Liver (tissue), 8 donors: ENCODE measurements at regions not wholly inside any gene's neighbourhood (a gene's known extent, or its start where the extent isn't known, plus 50 kb on each side); places are given as distances from the start of the nearest gene placed in this dataset.

Source experiments
- DNase-seq: peaks from one replicate; pipeline ENCODE4 v3.0.0-alpha.2; 2017; ENCODE audit warnings: low spot score
- H3K27ac ChIP-seq, 2 donors: one replicate each; pipeline ENCODE4 v1.7.0; 2013; ENCODE audit warnings: inconsistent platforms in 2 of 2, low read length in 2 of 2, control low read depth in 1 of 2, low read depth in 1 of 2, mild to moderate bottlenecking in 1 of 2
- H3K27me3 ChIP-seq, 4 donors: one replicate each; pipeline versions ENCODE4 v1.6.1 to v1.7.0; 2013; ENCODE audit warnings: low read length in 3 of 4, inconsistent platforms in 1 of 4, mild to moderate bottlenecking in 1 of 4, moderate library complexity in 1 of 4; ENCODE audit not compliant: control insufficient read depth in 4 of 4, insufficient read depth in 4 of 4
- H3K36me3 ChIP-seq, 4 donors: one replicate each; pipeline versions ENCODE4 v1.6.1 to v1.7.0; 2013; ENCODE audit warnings: low read length in 3 of 4, mild to moderate bottlenecking in 3 of 4, low read depth in 1 of 4, moderate library complexity in 1 of 4; ENCODE audit not compliant: control insufficient read depth in 4 of 4, insufficient read depth in 3 of 4
- H3K4me1 ChIP-seq, 4 donors: one replicate each; pipeline versions ENCODE4 v1.6.1 to v1.7.0; 2013; ENCODE audit warnings: low read length in 3 of 4, mild to moderate bottlenecking in 3 of 4, moderate library complexity in 1 of 4; ENCODE audit not compliant: control insufficient read depth in 4 of 4, insufficient read depth in 4 of 4
- H3K4me3 ChIP-seq, 3 donors: one replicate each; pipeline versions ENCODE4 v1.6.1 to v1.7.0; 2013; ENCODE audit warnings: low read length in 3 of 3, control low read depth in 1 of 3, low read depth in 1 of 3, mild to moderate bottlenecking in 1 of 3
- H3K9ac ChIP-seq, 2 donors: one replicate each; pipeline ENCODE4 v1.7.0; 2013; ENCODE audit warnings: low read length in 2 of 2, mild to moderate bottlenecking in 2 of 2, moderate library complexity in 2 of 2, control low read depth in 1 of 2, low read depth in 1 of 2
- H3K9me3 ChIP-seq, 4 donors: one replicate each; pipeline versions ENCODE4 v1.6.1 to v1.7.0; 2013; ENCODE audit warnings: low read length in 3 of 4; ENCODE audit not compliant: control insufficient read depth in 4 of 4
- EGR1 ChIP-seq, 2 donors: IDR thresholded peaks; 2 replicates each; pipeline ENCODE4 v1.6.1; 2016 to 2018; ENCODE audit warnings: antibody characterized with exemption in 2 of 2, low read depth in 2 of 2
- FOXA1 ChIP-seq: IDR thresholded peaks from 2 replicates; pipeline ENCODE4 v1.6.1; 2016; ENCODE audit warnings: antibody characterized with exemption
- FOXA2 ChIP-seq: IDR thresholded peaks from 2 replicates; pipeline ENCODE4 v1.6.1; 2016; ENCODE audit warnings: antibody characterized with exemption
- GABPA ChIP-seq, 2 donors: IDR thresholded peaks in 1 of 2; conservative IDR thresholded peaks in 1 of 2; 2 replicates each; pipeline ENCODE4 v1.6.1; 2016; ENCODE audit warnings: antibody characterized with exemption in 2 of 2, mild to moderate bottlenecking in 1 of 2, moderate library complexity in 1 of 2
- HNF4A ChIP-seq, 2 donors: conservative IDR thresholded peaks; 2 replicates each; pipeline ENCODE4 v1.6.1; 2016; ENCODE audit warnings: antibody characterized with exemption in 2 of 2, mild to moderate bottlenecking in 2 of 2
- JUND ChIP-seq, 2 donors: IDR thresholded peaks; 2 replicates each; pipeline ENCODE4 v1.6.1; 2016; ENCODE audit warnings: antibody characterized with exemption in 2 of 2
- NR2F2 ChIP-seq: IDR thresholded peaks from 2 replicates; pipeline ENCODE4 v1.6.1; 2016; ENCODE audit warnings: antibody characterized with exemption
- RAD21 ChIP-seq, 2 donors: IDR thresholded peaks; 2 replicates each; pipeline ENCODE4 v1.6.1; 2016; ENCODE audit warnings: antibody characterized with exemption in 2 of 2, mild to moderate bottlenecking in 2 of 2
- RXRA ChIP-seq, 2 donors: IDR thresholded peaks; 2 replicates each; pipeline ENCODE4 v1.6.1; 2017 to 2018; ENCODE audit warnings: antibody characterized with exemption in 2 of 2, mild to moderate bottlenecking in 1 of 2
- SP1 ChIP-seq: IDR thresholded peaks from 2 replicates; pipeline ENCODE4 v1.6.1; 2018; ENCODE audit warnings: antibody characterized with exemption, mild to moderate bottlenecking
- TAF1 ChIP-seq: conservative IDR thresholded peaks from 2 replicates; pipeline ENCODE4 v1.6.1; 2016; ENCODE audit warnings: antibody characterized with exemption, mild to moderate bottlenecking
- YY1 ChIP-seq: IDR thresholded peaks from 2 replicates; pipeline ENCODE4 v1.6.1; 2016; ENCODE audit warnings: antibody characterized with exemption, mild to moderate bottlenecking
- WGBS: extraction: QIAGEN DNeasy Blood & Tissue Kit; methylation state at CpG from one replicate; pipeline ENCODE4 v1.1.7; 2013; 5-methylcytosine and 5-hydroxymethylcytosine counted together
- TF ChIP-seq, protein P1 (sequence below): IDR thresholded peaks from 2 replicates; pipeline ENCODE4 v1.6.1; 2016; ENCODE audit warnings: antibody characterized with exemption
- TF ChIP-seq, protein P2 (sequence below): IDR thresholded peaks from 2 replicates; pipeline ENCODE4 v1.6.1; 2016; ENCODE audit warnings: antibody characterized with exemption
- TF ChIP-seq, protein P3 (sequence below): IDR thresholded peaks from 2 replicates; pipeline ENCODE4 v1.6.1; 2016; ENCODE audit warnings: antibody characterized with exemption, mild to moderate bottlenecking
- TF ChIP-seq, protein P4 (sequence below): IDR thresholded peaks from 2 replicates; pipeline ENCODE4 v1.6.1; 2016; ENCODE audit warnings: antibody characterized with exemption
- TF ChIP-seq, protein P5 (sequence below): fragments of 150-350 bp; IDR thresholded peaks from 2 replicates; pipeline ENCODE4 v1.5.1; 2017; ENCODE audit warnings: improper control_type of control experiment, low read depth, low read length; ENCODE audit not compliant: missing input control
- donor health status: healthy.
- donor health status: healthy.
- donor health status: healthy.
- donor health status: healthy.
- donor health status: healthy.

DNA sequence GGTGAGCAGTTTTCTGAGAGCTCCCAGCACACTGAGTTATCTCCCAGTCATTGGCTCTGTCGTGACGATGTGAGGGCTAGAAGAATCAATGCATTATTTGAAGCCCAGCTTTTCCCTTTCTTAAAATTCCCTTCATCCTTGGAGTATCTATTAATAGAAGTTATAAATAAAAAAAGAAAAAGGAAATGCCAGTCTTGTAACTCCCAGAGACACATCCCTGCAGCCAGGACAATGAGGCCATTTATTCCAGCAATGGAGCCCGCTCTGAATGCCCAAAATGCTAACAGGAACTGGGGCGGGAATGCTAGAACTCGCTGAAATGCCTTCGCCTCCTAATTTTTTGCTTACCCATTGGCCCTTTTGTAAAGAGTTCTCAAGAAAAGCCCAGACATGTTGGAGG, 305.8 kb downstream of the TFAP2C start:
- H3K36me3 ChIP-seq, result no peaks in the 10 kb centered on the region
- TF ChIP-seq TAF1 (no peak), SP1 (no peak), RXRA (IDR thresholded peaks at IDR 0.05) (no peak), YY1 (no peak), GABPA (IDR thresholded peaks at IDR 0.05 in 1 of 2, conservative IDR thresholded peaks at IDR 0.05 in 1 of 2) (no peak), EGR1 (IDR thresholded peaks at IDR 0.05; ENCODE audit: low read depth in 2 of 2) (no peak), FOXA2 (no peak), RAD21 (IDR thresholded peaks at IDR 0.05) (no peak), JUND (IDR thresholded peaks at IDR 0.05) (no peak), HNF4A (conservative IDR thresholded peaks at IDR 0.05) (no peak), NR2F2 (no peak), FOXA1 (no peak)
- TF ChIP-seq, protein P1, sequence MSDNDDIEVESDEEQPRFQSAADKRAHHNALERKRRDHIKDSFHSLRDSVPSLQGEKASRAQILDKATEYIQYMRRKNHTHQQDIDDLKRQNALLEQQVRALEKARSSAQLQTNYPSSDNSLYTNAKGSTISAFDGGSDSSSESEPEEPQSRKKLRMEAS, result no peak
- TF ChIP-seq, protein P2, sequence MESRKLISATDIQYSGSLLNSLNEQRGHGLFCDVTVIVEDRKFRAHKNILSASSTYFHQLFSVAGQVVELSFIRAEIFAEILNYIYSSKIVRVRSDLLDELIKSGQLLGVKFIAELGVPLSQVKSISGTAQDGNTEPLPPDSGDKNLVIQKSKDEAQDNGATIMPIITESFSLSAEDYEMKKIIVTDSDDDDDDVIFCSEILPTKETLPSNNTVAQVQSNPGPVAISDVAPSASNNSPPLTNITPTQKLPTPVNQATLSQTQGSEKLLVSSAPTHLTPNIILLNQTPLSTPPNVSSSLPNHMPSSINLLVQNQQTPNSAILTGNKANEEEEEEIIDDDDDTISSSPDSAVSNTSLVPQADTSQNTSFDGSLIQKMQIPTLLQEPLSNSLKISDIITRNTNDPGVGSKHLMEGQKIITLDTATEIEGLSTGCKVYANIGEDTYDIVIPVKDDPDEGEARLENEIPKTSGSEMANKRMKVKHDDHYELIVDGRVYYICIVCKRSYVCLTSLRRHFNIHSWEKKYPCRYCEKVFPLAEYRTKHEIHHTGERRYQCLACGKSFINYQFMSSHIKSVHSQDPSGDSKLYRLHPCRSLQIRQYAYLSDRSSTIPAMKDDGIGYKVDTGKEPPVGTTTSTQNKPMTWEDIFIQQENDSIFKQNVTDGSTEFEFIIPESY, result no peak
- TF ChIP-seq, protein P3, sequence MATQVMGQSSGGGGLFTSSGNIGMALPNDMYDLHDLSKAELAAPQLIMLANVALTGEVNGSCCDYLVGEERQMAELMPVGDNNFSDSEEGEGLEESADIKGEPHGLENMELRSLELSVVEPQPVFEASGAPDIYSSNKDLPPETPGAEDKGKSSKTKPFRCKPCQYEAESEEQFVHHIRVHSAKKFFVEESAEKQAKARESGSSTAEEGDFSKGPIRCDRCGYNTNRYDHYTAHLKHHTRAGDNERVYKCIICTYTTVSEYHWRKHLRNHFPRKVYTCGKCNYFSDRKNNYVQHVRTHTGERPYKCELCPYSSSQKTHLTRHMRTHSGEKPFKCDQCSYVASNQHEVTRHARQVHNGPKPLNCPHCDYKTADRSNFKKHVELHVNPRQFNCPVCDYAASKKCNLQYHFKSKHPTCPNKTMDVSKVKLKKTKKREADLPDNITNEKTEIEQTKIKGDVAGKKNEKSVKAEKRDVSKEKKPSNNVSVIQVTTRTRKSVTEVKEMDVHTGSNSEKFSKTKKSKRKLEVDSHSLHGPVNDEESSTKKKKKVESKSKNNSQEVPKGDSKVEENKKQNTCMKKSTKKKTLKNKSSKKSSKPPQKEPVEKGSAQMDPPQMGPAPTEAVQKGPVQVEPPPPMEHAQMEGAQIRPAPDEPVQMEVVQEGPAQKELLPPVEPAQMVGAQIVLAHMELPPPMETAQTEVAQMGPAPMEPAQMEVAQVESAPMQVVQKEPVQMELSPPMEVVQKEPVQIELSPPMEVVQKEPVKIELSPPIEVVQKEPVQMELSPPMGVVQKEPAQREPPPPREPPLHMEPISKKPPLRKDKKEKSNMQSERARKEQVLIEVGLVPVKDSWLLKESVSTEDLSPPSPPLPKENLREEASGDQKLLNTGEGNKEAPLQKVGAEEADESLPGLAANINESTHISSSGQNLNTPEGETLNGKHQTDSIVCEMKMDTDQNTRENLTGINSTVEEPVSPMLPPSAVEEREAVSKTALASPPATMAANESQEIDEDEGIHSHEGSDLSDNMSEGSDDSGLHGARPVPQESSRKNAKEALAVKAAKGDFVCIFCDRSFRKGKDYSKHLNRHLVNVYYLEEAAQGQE, result no peak
- TF ChIP-seq, protein P4, sequence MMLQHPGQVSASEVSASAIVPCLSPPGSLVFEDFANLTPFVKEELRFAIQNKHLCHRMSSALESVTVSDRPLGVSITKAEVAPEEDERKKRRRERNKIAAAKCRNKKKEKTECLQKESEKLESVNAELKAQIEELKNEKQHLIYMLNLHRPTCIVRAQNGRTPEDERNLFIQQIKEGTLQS, result no peak
- TF ChIP-seq, protein P5, sequence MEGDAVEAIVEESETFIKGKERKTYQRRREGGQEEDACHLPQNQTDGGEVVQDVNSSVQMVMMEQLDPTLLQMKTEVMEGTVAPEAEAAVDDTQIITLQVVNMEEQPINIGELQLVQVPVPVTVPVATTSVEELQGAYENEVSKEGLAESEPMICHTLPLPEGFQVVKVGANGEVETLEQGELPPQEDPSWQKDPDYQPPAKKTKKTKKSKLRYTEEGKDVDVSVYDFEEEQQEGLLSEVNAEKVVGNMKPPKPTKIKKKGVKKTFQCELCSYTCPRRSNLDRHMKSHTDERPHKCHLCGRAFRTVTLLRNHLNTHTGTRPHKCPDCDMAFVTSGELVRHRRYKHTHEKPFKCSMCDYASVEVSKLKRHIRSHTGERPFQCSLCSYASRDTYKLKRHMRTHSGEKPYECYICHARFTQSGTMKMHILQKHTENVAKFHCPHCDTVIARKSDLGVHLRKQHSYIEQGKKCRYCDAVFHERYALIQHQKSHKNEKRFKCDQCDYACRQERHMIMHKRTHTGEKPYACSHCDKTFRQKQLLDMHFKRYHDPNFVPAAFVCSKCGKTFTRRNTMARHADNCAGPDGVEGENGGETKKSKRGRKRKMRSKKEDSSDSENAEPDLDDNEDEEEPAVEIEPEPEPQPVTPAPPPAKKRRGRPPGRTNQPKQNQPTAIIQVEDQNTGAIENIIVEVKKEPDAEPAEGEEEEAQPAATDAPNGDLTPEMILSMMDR, result no peak
- no peak overlapping the region for H3K9ac ChIP-seq
- WGBS, result 71% methylated on average over 6 of the region's 6 CpGs
- no peak for DNase-seq
- no peaks in the 10 kb centered on the region for H3K9me3 ChIP-seq
- no peaks in the 10 kb centered on the region for H3K4me1 ChIP-seq
- H3K27me3 ChIP-seq, result peaks cover 0 to 10% (median 2%) of the 10 kb centered on the region in 4 donors
- H3K27ac ChIP-seq, result no peak overlapping the region
- H3K4me3 ChIP-seq, result no peak overlapping the region

DNA sequence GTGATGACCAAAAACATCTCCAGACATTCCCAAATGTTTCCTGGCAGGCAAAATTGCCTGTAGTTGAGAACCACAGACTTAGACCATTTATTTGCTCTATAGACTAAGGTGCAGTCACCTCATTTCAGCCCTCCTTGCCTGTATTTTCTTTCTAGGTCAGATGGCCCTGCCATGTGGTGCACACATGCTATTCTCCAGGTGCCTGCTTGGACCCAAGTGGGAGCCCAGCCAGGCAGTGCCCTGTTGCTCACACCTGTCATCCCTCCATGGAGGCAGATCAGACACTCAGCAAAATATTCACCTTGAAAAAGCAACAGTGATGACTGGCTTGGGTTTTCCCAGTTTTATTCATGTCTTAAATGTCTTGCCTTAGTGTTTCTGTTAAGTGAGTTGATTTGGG, 311.4 kb downstream of the TFAP2C start:
- TF ChIP-seq YY1 (no peak), SP1 (no peak), NR2F2 (no peak), EGR1 (IDR thresholded peaks at IDR 0.05; ENCODE audit: low read depth in 2 of 2) (no peak), TAF1 (no peak), JUND (IDR thresholded peaks at IDR 0.05) (no peak)
- TF ChIP-seq, protein P5, result no peak
- TF ChIP-seq, protein P3, result no peak
- Histone ChIP-seq H3K27me3 (peaks cover 0 to 10% (median 0%) of the 10 kb centered on the region in 4 donors), H3K9ac (no peak overlapping the region), H3K4me3 (no peak overlapping the region), H3K36me3 (no peaks in the 10 kb centered on the region), H3K4me1 (no peaks in the 10 kb centered on the region), H3K27ac (no peak overlapping the region), H3K9me3 (no peaks in the 10 kb centered on the region)
- no peak for DNase-seq
